Keratinocyte (primary cell): ENCODE measurements at regions not wholly inside any gene's neighbourhood (a gene's known extent, or its start where the extent isn't known, plus 50 kb on each side); places are given as distances from the start of the nearest gene placed in this dataset.

Experiments used
- DNase-seq: peaks from one replicate; pipeline ENCODE4 v3.0.0-alpha.2; 2011; ENCODE audit warnings: low read depth, missing footprints, low spot score
- FAIRE-seq: peaks from 2 replicates; lab custom pipeline; 2011; peaks lifted over from hg19 to GRCh38; lab: Jason Lieb, UNC
- H2AFZ ChIP-seq: 2 replicates; pipeline ENCODE4 v1.6.0; 2012; ENCODE audit warnings: low read length, control low read depth, inconsistent platforms; ENCODE audit not compliant: control insufficient read depth
- H3K27ac ChIP-seq: 2 replicates; pipeline ENCODE4 v1.5.1; 2011; ENCODE audit warnings: low read length; ENCODE audit not compliant: control insufficient read depth, insufficient read depth
- H3K27me3 ChIP-seq: 3 replicates; pipeline ENCODE4 v1.6.0; 2011; ENCODE audit warnings: low read length; ENCODE audit not compliant: control insufficient read depth, insufficient read depth; ENCODE audit errors: extremely low read depth
- H3K36me3 ChIP-seq, 2 experiments: 2 replicates in 1 of 2; 3 replicates in 1 of 2; pipeline ENCODE4 v1.5.1; 2011; ENCODE audit warnings: low read length in 2 of 2, mild to moderate bottlenecking in 1 of 2; ENCODE audit not compliant: control insufficient read depth in 2 of 2, insufficient read depth in 2 of 2; ENCODE audit errors: extremely low read depth in 1 of 2
- H3K4me1 ChIP-seq: 3 replicates; pipeline ENCODE4 v1.5.1; 2011; ENCODE audit warnings: low read length; ENCODE audit not compliant: control insufficient read depth, insufficient read depth; ENCODE audit errors: extremely low read depth
- H3K4me2 ChIP-seq: 3 replicates; pipeline ENCODE4 v1.6.0; 2011; ENCODE audit warnings: low read depth, low read length; ENCODE audit not compliant: control insufficient read depth, insufficient read depth; ENCODE audit errors: extremely low read depth
- H3K4me3 ChIP-seq, 3 experiments: fragments of 200-600 bp in 1 of 3; sonication (generic) in 1 of 3; 2 replicates in 2 of 3; 3 replicates in 1 of 3; pipeline ENCODE4 v1.5.1; 2011 to 2016; ENCODE audit warnings: low read length in 3 of 3, mild to moderate bottlenecking in 3 of 3, control low read depth in 2 of 3, inconsistent platforms in 1 of 3, low read depth in 1 of 3, mixed read lengths in 1 of 3, mixed run types in 1 of 3, moderate library complexity in 1 of 3; ENCODE audit not compliant: control insufficient read depth in 2 of 3, insufficient read depth in 2 of 3; ENCODE audit errors: extremely low read depth in 1 of 3
- H3K79me2 ChIP-seq: 2 replicates; pipeline ENCODE4 v1.6.0; 2012; ENCODE audit warnings: low read length; ENCODE audit not compliant: control insufficient read depth, insufficient read depth
- H3K9ac ChIP-seq: 3 replicates; pipeline ENCODE4 v1.6.0; 2011; ENCODE audit warnings: low read length; ENCODE audit not compliant: control insufficient read depth, insufficient read depth; ENCODE audit errors: extremely low read depth
- H3K9me1 ChIP-seq: 3 replicates; pipeline ENCODE4 v1.6.0; 2011; ENCODE audit warnings: low read length; ENCODE audit not compliant: control insufficient read depth, insufficient read depth; ENCODE audit errors: extremely low read depth
- H3K9me3 ChIP-seq: 2 replicates; pipeline ENCODE4 v1.5.1; 2012; ENCODE audit warnings: low read depth, low read length; ENCODE audit not compliant: control insufficient read depth
- H4K20me1 ChIP-seq: 3 replicates; pipeline ENCODE4 v1.6.0; 2011; ENCODE audit warnings: low read length; ENCODE audit not compliant: control insufficient read depth, insufficient read depth; ENCODE audit errors: extremely low read depth
- CTCF ChIP-seq, 3 experiments: IDR thresholded peaks in 1 of 3; conservative IDR thresholded peaks in 1 of 3; optimal IDR thresholded peaks in 1 of 3; 2 replicates in 2 of 3; 3 replicates in 1 of 3; pipeline versions ENCODE3 to v1.5.1; 2011; ENCODE audit warnings: low read length in 3 of 3, mild to moderate bottlenecking in 3 of 3, moderate library complexity in 2 of 3, control low read depth in 1 of 3, inconsistent platforms in 1 of 3; ENCODE audit not compliant: insufficient read depth in 2 of 3; ENCODE audit errors: extremely low read depth in 1 of 3
- EZH2 ChIP-seq: IDR thresholded peaks from one replicate; pipeline ENCODE4 v1.6.1; 2012; ENCODE audit warnings: inconsistent platforms, mild to moderate bottlenecking, low read length, moderate library complexity
- dilution Hi-C: fragments of 300-500 bp; cut with MboI; formaldehyde crosslinking; loops from one replicate; pipeline ENCODE4 v1.7.0; 2020; ENCODE audit warnings: low sequenced_read_pairs; ENCODE audit not compliant: extremely low pct_ligation_motif_present

GRCh38 chr7:91465595-91466061 lies 201.4 kb downstream of the FZD1 start:
- FAIRE-seq, result no peak
- Histone ChIP-seq H3K79me2 (no peaks in the 10 kb centered on the region), H3K9me3 (no peaks in the 10 kb centered on the region), H3K9ac (no peak overlapping the region), H4K20me1 (no peaks in the 10 kb centered on the region), H3K36me3 (no peaks in the 10 kb centered on the region), H3K4me2 (no peak overlapping the region), H3K27ac (no peak overlapping the region), H2AFZ (no peak overlapping the region), H3K27me3 (no peaks in the 10 kb centered on the region), H3K4me1 (no peaks in the 10 kb centered on the region), H3K9me1 (no peaks in the 10 kb centered on the region), H3K4me3 (no peak overlapping the region)
- DNase-seq, result no peak
- TF ChIP-seq EZH2 (no peak), CTCF (optimal IDR thresholded peaks at IDR 0.05 in 1 of 3, IDR thresholded peaks at IDR 0.05 in 1 of 3, conservative IDR thresholded peaks at IDR 0.05 in 1 of 3; ENCODE audit: extremely low read depth in 1 of 3, insufficient read depth in 2 of 3, low read length in 3 of 3) (no peak)
- dilution Hi-C loops, result no loop called here

GRCh38 chr7:91468256-91468655 lies 204.0 kb downstream of the FZD1 start:
- Histone ChIP-seq H3K4me3 (no peak overlapping the region), H3K27ac (no peak overlapping the region), H3K9me1 (no peaks in the 10 kb centered on the region), H3K4me1 (no peaks in the 10 kb centered on the region), H4K20me1 (no peaks in the 10 kb centered on the region), H3K9me3 (no peaks in the 10 kb centered on the region), H3K79me2 (no peaks in the 10 kb centered on the region), H3K9ac (no peak overlapping the region), H3K4me2 (no peak overlapping the region), H3K27me3 (no peaks in the 10 kb centered on the region), H3K36me3 (no peaks in the 10 kb centered on the region), H2AFZ (no peak overlapping the region)
- DNase-seq (no peak), FAIRE-seq (no peak)
- dilution Hi-C loops, result no loop called here
- TF ChIP-seq CTCF (optimal IDR thresholded peaks at IDR 0.05 in 1 of 3, IDR thresholded peaks at IDR 0.05 in 1 of 3, conservative IDR thresholded peaks at IDR 0.05 in 1 of 3; ENCODE audit: extremely low read depth in 1 of 3, insufficient read depth in 2 of 3, low read length in 3 of 3) (no peak), EZH2 (no peak)
